ENCODE measurements at regions not wholly inside any gene's neighbourhood (a gene's known extent, or its start where the extent isn't known, plus 50 kb on each side); places are given as distances from the start of the nearest gene placed in this dataset.
"Not testable (repeated sequence)": the region's sequence is repeated elsewhere in the genome, so short reads cannot be mapped to it uniquely, and the experiment has no call there.

- DNase-seq (ENCODE audit: low spot score): not testable (repeated sequence)
Measured at GRCh38 chr9:41623666-41624065, 434.5 kb upstream of the ZNG1F start.

- DNase-seq (ENCODE audit: low spot score): not testable (repeated sequence)
Measured at GRCh38 chr9:41619254-41619653, 430.1 kb upstream of the ZNG1F start.

- DNase-seq (ENCODE audit: low spot score): not testable (repeated sequence)
Measured at GRCh38 chr9:41606961-41607547, 417.9 kb upstream of the ZNG1F start.

GRCh38 chr9:41565572-41565971 is 376.5 kb upstream of the ZNG1F start:
- DNase-seq (ENCODE audit: low spot score): not testable (repeated sequence)
